Kidney epithelial cell (primary cell): ENCODE measurements at regions not wholly inside any gene's neighbourhood (a gene's known extent, or its start where the extent isn't known, plus 50 kb on each side); places are given as distances from the start of the nearest gene placed in this dataset.
"Not testable (repeated sequence)": the region's sequence is repeated elsewhere in the genome, so short reads cannot be mapped to it uniquely, and the experiment has no call there.

ENCODE experiments used
- DNase-seq: peaks from one replicate; pipeline ENCODE4 v3.0.0-alpha.2; 2010; ENCODE audit warnings: low read depth
- H3K27me3 ChIP-seq: 2 replicates; pipeline ENCODE4 v1.6.0; 2011; ENCODE audit warnings: low read length; ENCODE audit not compliant: control insufficient read depth, insufficient read depth
- H3K36me3 ChIP-seq: 2 replicates; pipeline ENCODE4 v1.5.1; 2011; ENCODE audit warnings: low read length; ENCODE audit not compliant: control insufficient read depth, insufficient read depth
- H3K4me3 ChIP-seq: 2 replicates; pipeline ENCODE4 v1.5.1; 2011; ENCODE audit warnings: low read depth, mild to moderate bottlenecking, control low read depth, low read length
- TF ChIP-seq, protein P1 (sequence below): IDR thresholded peaks from 2 replicates; pipeline ENCODE4 v1.5.1; 2011; ENCODE audit warnings: mild to moderate bottlenecking, moderate library complexity, low read length, control low read depth, inconsistent platforms; ENCODE audit not compliant: insufficient read depth, poor library complexity, severe bottlenecking

DNA sequence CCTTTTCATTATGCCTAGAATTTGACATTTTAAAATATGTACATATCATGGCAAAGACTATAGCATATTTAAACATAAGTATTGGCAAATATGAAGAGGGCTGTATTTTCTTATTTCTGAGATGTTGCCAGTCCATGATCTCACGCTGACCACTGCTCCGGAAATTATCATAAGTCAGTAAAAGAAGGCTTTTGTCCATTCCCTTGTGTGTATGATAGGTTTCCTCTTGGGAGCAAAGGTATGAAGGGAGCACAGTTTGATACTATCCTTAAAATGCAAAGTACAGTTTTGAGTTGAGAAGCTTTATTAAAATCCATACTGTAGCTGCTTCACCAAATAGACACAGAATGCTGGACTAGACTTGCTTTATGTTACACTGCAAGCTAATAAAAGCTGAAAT, 52.6 kb upstream of the AGA start:
- no peak overlapping the region for H3K4me3 ChIP-seq
- DNase-seq: no peak
- TF ChIP-seq, protein P1, sequence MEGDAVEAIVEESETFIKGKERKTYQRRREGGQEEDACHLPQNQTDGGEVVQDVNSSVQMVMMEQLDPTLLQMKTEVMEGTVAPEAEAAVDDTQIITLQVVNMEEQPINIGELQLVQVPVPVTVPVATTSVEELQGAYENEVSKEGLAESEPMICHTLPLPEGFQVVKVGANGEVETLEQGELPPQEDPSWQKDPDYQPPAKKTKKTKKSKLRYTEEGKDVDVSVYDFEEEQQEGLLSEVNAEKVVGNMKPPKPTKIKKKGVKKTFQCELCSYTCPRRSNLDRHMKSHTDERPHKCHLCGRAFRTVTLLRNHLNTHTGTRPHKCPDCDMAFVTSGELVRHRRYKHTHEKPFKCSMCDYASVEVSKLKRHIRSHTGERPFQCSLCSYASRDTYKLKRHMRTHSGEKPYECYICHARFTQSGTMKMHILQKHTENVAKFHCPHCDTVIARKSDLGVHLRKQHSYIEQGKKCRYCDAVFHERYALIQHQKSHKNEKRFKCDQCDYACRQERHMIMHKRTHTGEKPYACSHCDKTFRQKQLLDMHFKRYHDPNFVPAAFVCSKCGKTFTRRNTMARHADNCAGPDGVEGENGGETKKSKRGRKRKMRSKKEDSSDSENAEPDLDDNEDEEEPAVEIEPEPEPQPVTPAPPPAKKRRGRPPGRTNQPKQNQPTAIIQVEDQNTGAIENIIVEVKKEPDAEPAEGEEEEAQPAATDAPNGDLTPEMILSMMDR: no peak

DNA sequence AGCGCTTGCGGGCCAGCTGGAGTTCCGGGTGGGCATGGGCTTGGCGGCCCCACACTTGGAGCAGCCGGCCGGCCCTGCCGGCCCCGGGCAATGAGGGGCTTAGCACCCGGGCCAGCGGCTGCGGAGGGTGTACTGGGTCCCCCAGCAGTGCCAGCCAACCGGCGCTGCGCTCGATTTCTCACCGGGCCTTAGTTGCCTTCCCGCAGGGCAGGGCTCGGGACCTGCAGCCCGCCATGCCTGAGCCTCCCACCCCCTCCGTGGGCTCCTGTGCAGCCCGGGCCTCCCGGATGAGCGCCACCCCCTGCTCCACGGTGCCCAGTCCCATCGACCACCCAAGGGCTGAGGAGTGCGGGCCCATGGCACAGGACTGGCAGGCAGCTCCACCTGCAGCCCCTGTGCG, 53.4 kb upstream of the AGA start:
- H3K36me3 ChIP-seq, H3K27me3 ChIP-seq, DNase-seq, H3K4me3 ChIP-seq: not testable (repeated sequence)

More for the DNA sequence above, 52.6 kb upstream of the AGA start:
- Histone ChIP-seq H3K36me3 (no peaks in the 10 kb centered on the region), H3K27me3 (no peaks in the 10 kb centered on the region)

DNA sequence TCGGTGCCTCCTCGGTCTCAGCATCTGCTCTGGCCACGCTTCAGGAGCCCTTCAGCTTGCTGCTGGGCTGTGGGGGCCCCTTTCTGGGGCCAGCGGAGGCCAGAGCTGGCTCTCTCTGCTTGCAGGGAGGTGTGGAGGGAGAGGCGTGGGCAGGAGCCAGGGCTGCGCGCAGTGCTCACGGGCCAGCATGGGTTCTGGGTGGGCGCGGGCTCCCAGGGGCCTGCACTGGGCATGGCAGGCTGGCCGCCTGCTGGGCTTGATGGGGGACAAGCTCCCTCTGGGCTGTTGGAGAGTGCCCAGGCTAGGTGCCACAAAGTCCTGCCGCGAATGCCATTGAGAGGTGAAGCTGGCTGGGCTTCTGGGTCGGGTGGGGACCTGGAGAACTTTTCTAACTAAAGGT, 57.3 kb upstream of the AGA start:
- DNase-seq: no peak
- H3K27me3 ChIP-seq: no peaks in the 10 kb centered on the region
- TF ChIP-seq, protein P1: no peak

DNA sequence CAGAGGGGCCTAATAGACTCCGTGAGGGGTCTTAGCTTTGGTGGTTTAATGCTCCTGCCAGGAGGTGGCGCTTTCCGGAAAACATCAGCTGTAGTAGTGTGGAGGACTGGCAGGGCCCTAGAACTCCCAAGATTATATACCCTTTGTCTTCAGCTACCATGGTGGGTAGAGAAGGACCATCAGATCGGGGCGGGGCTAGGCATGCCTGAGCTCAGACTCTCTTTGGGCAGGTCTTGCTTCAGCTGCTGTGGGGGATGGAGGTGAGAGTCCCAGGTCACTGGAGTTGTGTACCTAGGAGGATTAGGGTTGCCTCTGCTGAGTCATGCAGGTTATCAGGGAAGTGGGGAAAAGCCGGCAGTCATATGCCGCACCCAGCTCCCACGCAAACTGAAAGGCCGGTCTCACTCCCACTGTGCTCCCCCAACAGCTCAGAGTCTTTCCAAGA, 63.0 kb upstream of the AGA start:
- H3K27me3 ChIP-seq: no peaks in the 10 kb centered on the region

More for the DNA sequence above, 57.3 kb upstream of the AGA start:
- Histone ChIP-seq H3K4me3 (no peak overlapping the region), H3K36me3 (no peaks in the 10 kb centered on the region)

DNA sequence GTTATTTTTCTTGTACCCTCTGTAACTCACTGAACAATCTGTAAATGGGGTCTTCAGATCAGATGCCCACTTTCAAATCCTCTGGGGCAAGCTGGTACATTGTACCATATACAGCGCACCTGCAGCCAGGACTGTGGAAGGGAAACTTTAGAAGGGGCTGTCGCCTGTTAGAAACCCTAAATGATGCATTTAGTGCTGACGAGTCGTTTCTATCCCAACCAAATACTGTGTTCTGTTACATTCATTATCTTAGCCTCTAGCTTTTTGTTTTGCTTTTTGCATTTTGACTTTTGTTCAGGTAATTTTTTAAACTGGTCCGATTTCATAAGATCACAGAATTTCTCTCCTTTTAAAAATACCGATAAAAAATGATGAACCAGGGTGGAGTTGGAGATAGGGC, 66.4 kb upstream of the AGA start:
- no peak overlapping the region for H3K4me3 ChIP-seq
- H3K27me3 ChIP-seq: no peaks in the 10 kb centered on the region
- TF ChIP-seq, protein P1: no peak
- no peak for DNase-seq
- no peaks in the 10 kb centered on the region for H3K36me3 ChIP-seq

More for the DNA sequence above, 63.0 kb upstream of the AGA start:
- TF ChIP-seq, protein P1: no peak
- H3K4me3 ChIP-seq: no peak overlapping the region
- H3K36me3 ChIP-seq: no peaks in the 10 kb centered on the region
- DNase-seq: no peak

DNA sequence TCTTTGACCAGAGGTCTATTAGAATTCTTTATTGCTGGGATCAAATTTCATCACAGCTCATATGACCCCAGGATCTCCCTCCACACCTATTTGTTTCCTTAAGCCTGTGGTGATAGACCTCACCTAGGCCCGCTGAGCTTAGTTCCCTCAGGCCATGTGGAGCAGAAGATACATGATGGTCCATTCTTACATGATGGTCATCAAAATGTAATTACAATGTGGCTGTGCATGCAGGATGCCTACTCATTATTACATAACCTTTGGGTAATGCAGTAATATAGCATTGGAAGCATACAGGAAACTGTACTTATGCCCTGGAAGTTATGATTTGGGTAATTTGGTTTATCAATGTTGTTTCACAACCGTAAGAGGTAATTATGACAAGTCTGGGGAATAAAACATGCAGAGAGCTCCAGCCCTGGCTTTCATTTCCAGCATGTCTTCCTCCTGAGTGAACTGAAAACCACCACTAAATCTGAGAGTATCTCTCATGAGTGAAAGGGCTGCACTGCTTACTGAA, 67.0 kb upstream of the AGA start:
- DNase-seq: no peak
- H3K4me3 ChIP-seq: no peak overlapping the region
- no peaks in the 10 kb centered on the region for H3K27me3 ChIP-seq
- TF ChIP-seq, protein P1: no peak
- no peaks in the 10 kb centered on the region for H3K36me3 ChIP-seq
